Left ventricle myocardium inferior (tissue), 1 donor: ENCODE measurements at regions not wholly inside any gene's neighbourhood (a gene's known extent, or its start where the extent isn't known, plus 50 kb on each side); places are given as distances from the start of the nearest gene placed in this dataset.

ENCODE experiments used
- DNase-seq: peaks from one replicate; pipeline ENCODE4 v3.0.0-alpha.2; 2020
- H3K27ac ChIP-seq: fragments of 200-600 bp; replicated peaks from 2 replicates; pipeline ENCODE4 v1.8.0; 2021
- H3K27me3 ChIP-seq: fragments of 200-600 bp; 2 replicates; pipeline ENCODE4 v1.8.0; 2021; ENCODE audit warnings: low read depth
- H3K36me3 ChIP-seq: fragments of 200-600 bp; 2 replicates; pipeline ENCODE4 v1.8.0; 2021
- H3K4me1 ChIP-seq: fragments of 200-600 bp; 2 replicates; pipeline ENCODE4 v1.8.0; 2021
- H3K4me3 ChIP-seq: fragments of 200-600 bp; 2 replicates; pipeline ENCODE4 v1.8.0; 2021; ENCODE audit warnings: mild to moderate bottlenecking, moderate library complexity
- H3K9me3 ChIP-seq: fragments of 200-600 bp; replicated peaks from 2 replicates; pipeline ENCODE4 v1.8.0; 2021
- CTCF ChIP-seq: fragments of 200-600 bp; IDR thresholded peaks from 2 replicates; pipeline ENCODE4 v1.8.0; 2021; ENCODE audit warnings: antibody characterized with exemption, mild to moderate bottlenecking, borderline replicate concordance
- intact Hi-C: fragments of 100-400 bp; cut with micrococcal nuclease; formaldehyde crosslinking; loops from one replicate; pipeline ENCODE4 v1.11.0; 2022
- donor health status: DM: no; HTN: yes; CAD: no; lungs with severe emphysema.

GRCh38 chr14:26959437-26959836, 361.6 kb upstream of the NOVA1 start:
- no peak overlapping the region for H3K4me3 ChIP-seq
- H3K9me3 ChIP-seq, result no peaks in the 10 kb centered on the region
- H3K36me3 ChIP-seq, result no peaks in the 10 kb centered on the region
- H3K4me1 ChIP-seq, result no peaks in the 10 kb centered on the region
- no peak for DNase-seq
- H3K27me3 ChIP-seq, result no peaks in the 10 kb centered on the region
- TF ChIP-seq CTCF, result no peak
- intact Hi-C loops, result no loop called here
- H3K27ac ChIP-seq, result no peak overlapping the region

GRCh38 chr14:26959972-26960660, 362.3 kb upstream of the NOVA1 start:
- no peaks in the 10 kb centered on the region for H3K9me3 ChIP-seq
- no peaks in the 10 kb centered on the region for H3K36me3 ChIP-seq
- H3K27ac ChIP-seq, result no peak overlapping the region
- no peak for TF ChIP-seq CTCF
- H3K27me3 ChIP-seq, result no peaks in the 10 kb centered on the region
- H3K4me1 ChIP-seq, result no peaks in the 10 kb centered on the region
- no peak for DNase-seq
- no peak overlapping the region for H3K4me3 ChIP-seq
- intact Hi-C loops, result no loop called here

- Histone ChIP-seq H3K4me3 (no peak overlapping the region), H3K27ac (no peak overlapping the region), H3K27me3 (no peaks in the 10 kb centered on the region), H3K36me3 (no peaks in the 10 kb centered on the region), H3K4me1 (no peaks in the 10 kb centered on the region), H3K9me3 (no peaks in the 10 kb centered on the region)
- TF ChIP-seq CTCF, result no peak
- DNase-seq, result no peak
- intact Hi-C loops, result no loop called here
Measured at GRCh38 chr14:26963711-26964110, 365.9 kb upstream of the NOVA1 start.

GRCh38 chr14:26965490-26965889, 367.7 kb upstream of the NOVA1 start:
- TF ChIP-seq CTCF, result no peak
- Histone ChIP-seq H3K4me1 (no peaks in the 10 kb centered on the region), H3K4me3 (no peak overlapping the region), H3K36me3 (no peaks in the 10 kb centered on the region), H3K27ac (no peak overlapping the region), H3K9me3 (no peaks in the 10 kb centered on the region), H3K27me3 (no peaks in the 10 kb centered on the region)
- intact Hi-C loops, result no loop called here
- DNase-seq, result no peak

- H3K27ac ChIP-seq, result no peak overlapping the region
- intact Hi-C loops, result no loop called here
- no peaks in the 10 kb centered on the region for H3K27me3 ChIP-seq
- TF ChIP-seq CTCF, result no peak
- no peaks in the 10 kb centered on the region for H3K36me3 ChIP-seq
- H3K4me3 ChIP-seq, result no peak overlapping the region
- H3K9me3 ChIP-seq, result no peaks in the 10 kb centered on the region
- no peak for DNase-seq
- H3K4me1 ChIP-seq, result no peaks in the 10 kb centered on the region
Measured at GRCh38 chr14:26966908-26967307, 369.1 kb upstream of the NOVA1 start.
